DND-41 (cell line): ENCODE measurements at regions not wholly inside any gene's neighbourhood (a gene's known extent, or its start where the extent isn't known, plus 50 kb on each side); places are given as distances from the start of the nearest gene placed in this dataset.

ENCODE experiments used
- ATAC-seq: fragments of 200-7000 bp; cut with Tn5 transposase; 3 replicates; pipeline ENCODE4 v1.9.1; 2021; ENCODE audit warnings: low read depth; ENCODE audit not compliant: insufficient read depth
- DNase-seq: peaks from one replicate; pipeline ENCODE4 v3.0.0-alpha.2; 2020
- H2AFZ ChIP-seq: 2 replicates; pipeline ENCODE4 v1.6.0; 2012; ENCODE audit warnings: low read depth, low read length
- H3K27ac ChIP-seq: 2 replicates; pipeline ENCODE4 v1.5.1; 2012; ENCODE audit warnings: low read length, inconsistent platforms
- H3K27me3 ChIP-seq: fragments of 200-600 bp; sonication (generic); 2 replicates; pipeline ENCODE4 v1.6.0; 2012; ENCODE audit warnings: low read length, mild to moderate bottlenecking, inconsistent platforms; ENCODE audit not compliant: insufficient read depth, poor library complexity
- H3K36me3 ChIP-seq: 2 replicates; pipeline ENCODE4 v1.5.1; 2012; ENCODE audit warnings: low read length, inconsistent platforms; ENCODE audit not compliant: insufficient read depth
- H3K4me1 ChIP-seq: 2 replicates; pipeline ENCODE4 v1.5.1; 2012; ENCODE audit warnings: mild to moderate bottlenecking, low read length; ENCODE audit not compliant: insufficient read depth
- H3K4me2 ChIP-seq: 2 replicates; pipeline ENCODE4 v1.6.0; 2012; ENCODE audit warnings: mild to moderate bottlenecking, moderate library complexity, low read length, inconsistent platforms; ENCODE audit not compliant: insufficient read depth
- H3K4me3 ChIP-seq, 2 experiments: fragments of 200-600 bp in 1 of 2; shearing (Covaris generic) in 1 of 2; 2 replicates each; pipeline ENCODE4 v1.5.1; 2012 to 2016; ENCODE audit warnings: inconsistent platforms in 2 of 2, low read length in 2 of 2, mild to moderate bottlenecking in 2 of 2, low read depth in 1 of 2, moderate library complexity in 1 of 2
- H3K79me2 ChIP-seq: 2 replicates; pipeline ENCODE4 v1.6.0; 2012; ENCODE audit warnings: low read length, inconsistent platforms; ENCODE audit not compliant: insufficient read depth
- H3K9ac ChIP-seq: 2 replicates; pipeline ENCODE4 v1.6.0; 2012; ENCODE audit warnings: low read depth, mild to moderate bottlenecking, inconsistent platforms, low read length, moderate library complexity
- H3K9me3 ChIP-seq: 2 replicates; pipeline ENCODE4 v1.5.1; 2012; ENCODE audit warnings: low read length, moderate library complexity, mild to moderate bottlenecking, inconsistent platforms; ENCODE audit not compliant: insufficient read depth, severe bottlenecking
- H4K20me1 ChIP-seq: 2 replicates; pipeline ENCODE4 v1.6.0; 2012; ENCODE audit warnings: low read length; ENCODE audit not compliant: insufficient read depth
- EZH2 ChIP-seq: IDR thresholded peaks from 3 replicates; pipeline ENCODE4 v1.6.1; 2012; ENCODE audit warnings: borderline replicate concordance, low read depth, mild to moderate bottlenecking, moderate library complexity, low read length, inconsistent platforms; ENCODE audit not compliant: severe bottlenecking
- TF ChIP-seq, protein P1 (sequence below): IDR thresholded peaks from 2 replicates; pipeline ENCODE4 v1.5.1; 2012; ENCODE audit warnings: borderline replicate concordance, low read length, moderate library complexity, mild to moderate bottlenecking; ENCODE audit not compliant: poor library complexity, severe bottlenecking; ENCODE audit errors: extremely low read depth

DNA sequence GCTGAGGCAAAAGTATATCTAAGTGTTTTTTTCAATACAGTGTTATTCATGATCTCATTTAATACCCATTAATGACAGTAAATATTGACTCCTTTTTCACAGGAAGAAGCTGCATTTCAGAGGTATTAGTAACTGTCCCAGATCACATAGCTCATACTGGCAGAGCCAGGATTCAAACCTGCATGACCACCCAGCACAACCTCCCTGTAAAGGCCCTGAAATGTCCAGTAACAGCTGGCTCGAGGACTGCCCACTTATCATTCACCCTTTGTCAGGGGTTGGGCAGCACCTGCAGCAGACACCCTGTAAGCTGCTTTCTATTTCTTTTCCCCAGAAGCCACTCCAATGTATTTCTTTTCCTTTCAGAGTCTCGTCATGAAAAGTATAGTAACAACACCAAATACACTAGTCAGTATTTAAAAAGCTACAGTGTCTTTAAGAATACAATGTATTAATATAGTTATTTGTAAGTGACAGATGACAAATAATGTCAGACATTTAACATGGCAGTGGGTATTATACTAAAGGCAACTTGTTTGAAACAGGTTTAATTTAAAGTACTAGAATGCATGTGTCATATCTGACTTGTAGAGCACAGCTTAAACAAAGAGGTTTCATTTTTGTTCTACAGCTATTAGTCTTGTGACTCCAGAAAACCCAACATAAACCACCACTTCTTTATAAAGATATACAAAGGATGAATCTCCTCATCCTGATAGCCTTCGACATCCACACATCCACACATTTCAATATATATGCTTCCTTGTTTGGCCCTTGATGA, 841.6 kb upstream of the GJE1 start:
- Histone ChIP-seq H3K4me2 (no peak overlapping the region), H3K27ac (no peak overlapping the region), H3K9me3 (no peaks in the 10 kb centered on the region), H3K27me3 (no peaks in the 10 kb centered on the region), H3K4me1 (no peaks in the 10 kb centered on the region), H2AFZ (no peak overlapping the region), H3K9ac (no peak overlapping the region), H3K36me3 (no peaks in the 10 kb centered on the region), H4K20me1 (no peaks in the 10 kb centered on the region), H3K79me2 (no peaks in the 10 kb centered on the region), H3K4me3 (no peak overlapping the region)
- TF ChIP-seq, protein P1, sequence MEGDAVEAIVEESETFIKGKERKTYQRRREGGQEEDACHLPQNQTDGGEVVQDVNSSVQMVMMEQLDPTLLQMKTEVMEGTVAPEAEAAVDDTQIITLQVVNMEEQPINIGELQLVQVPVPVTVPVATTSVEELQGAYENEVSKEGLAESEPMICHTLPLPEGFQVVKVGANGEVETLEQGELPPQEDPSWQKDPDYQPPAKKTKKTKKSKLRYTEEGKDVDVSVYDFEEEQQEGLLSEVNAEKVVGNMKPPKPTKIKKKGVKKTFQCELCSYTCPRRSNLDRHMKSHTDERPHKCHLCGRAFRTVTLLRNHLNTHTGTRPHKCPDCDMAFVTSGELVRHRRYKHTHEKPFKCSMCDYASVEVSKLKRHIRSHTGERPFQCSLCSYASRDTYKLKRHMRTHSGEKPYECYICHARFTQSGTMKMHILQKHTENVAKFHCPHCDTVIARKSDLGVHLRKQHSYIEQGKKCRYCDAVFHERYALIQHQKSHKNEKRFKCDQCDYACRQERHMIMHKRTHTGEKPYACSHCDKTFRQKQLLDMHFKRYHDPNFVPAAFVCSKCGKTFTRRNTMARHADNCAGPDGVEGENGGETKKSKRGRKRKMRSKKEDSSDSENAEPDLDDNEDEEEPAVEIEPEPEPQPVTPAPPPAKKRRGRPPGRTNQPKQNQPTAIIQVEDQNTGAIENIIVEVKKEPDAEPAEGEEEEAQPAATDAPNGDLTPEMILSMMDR = no peak
- TF ChIP-seq EZH2 = no peak
- DNase-seq (no peak), ATAC-seq (no peak)

DNA sequence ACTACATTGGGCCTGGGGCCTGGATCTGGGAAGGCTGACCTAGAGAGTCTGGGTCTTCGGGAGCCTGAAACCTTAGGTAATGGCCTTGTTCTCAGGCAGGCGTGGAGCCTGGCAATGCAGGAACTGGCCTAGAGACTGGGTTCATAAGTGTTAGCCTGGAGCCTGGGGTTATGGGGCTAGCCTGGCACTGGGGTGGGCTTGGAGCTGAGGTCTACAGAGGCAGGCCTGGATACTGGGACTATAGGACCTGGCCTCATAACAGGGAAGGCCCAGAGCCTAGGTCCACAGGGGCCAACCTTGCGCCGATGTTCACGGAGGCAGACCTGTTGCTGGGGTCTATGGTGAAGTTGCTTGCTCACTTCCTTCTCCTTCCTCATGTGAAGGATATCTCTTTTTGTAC, 843.8 kb upstream of the GJE1 start:
- Histone ChIP-seq H3K27ac (no peak overlapping the region), H4K20me1 (no peaks in the 10 kb centered on the region), H2AFZ (no peak overlapping the region), H3K4me3 (no peak overlapping the region), H3K36me3 (no peaks in the 10 kb centered on the region), H3K9ac (no peak overlapping the region), H3K9me3 (no peaks in the 10 kb centered on the region), H3K79me2 (no peaks in the 10 kb centered on the region), H3K4me1 (no peaks in the 10 kb centered on the region), H3K4me2 (no peak overlapping the region), H3K27me3 (no peaks in the 10 kb centered on the region)
- DNase-seq (no peak), ATAC-seq (no peak)
- TF ChIP-seq, protein P1 = no peak
- no peak for TF ChIP-seq EZH2

DNA sequence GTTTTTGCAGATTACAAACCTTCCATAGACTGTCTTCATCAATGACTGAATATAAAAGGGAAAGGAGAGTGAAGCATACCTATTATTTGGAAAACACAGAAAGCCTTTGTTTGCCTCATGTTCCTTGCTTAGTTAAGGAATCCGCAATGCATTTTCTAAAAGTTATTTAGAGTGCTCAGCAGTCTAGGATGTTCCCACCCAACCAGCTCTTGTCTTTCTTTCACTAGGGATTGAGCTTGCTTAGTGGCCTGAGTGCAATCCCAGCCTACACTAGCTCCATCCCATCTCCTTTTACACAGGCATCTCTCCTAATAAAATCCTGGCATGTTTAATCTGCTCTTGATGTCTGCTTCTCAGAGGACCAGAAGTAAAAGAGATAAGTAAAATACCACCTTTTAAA, 850.5 kb upstream of the GJE1 start:
- DNase-seq (no peak), ATAC-seq (no peak)
- Histone ChIP-seq H3K27me3 (no peaks in the 10 kb centered on the region), H3K27ac (no peak overlapping the region), H3K79me2 (no peaks in the 10 kb centered on the region), H3K4me3 (no peak overlapping the region), H3K4me2 (no peak overlapping the region), H3K36me3 (no peaks in the 10 kb centered on the region), H4K20me1 (no peaks in the 10 kb centered on the region), H3K9me3 (no peaks in the 10 kb centered on the region), H3K4me1 (no peaks in the 10 kb centered on the region), H2AFZ (no peak overlapping the region), H3K9ac (no peak overlapping the region)
- TF ChIP-seq, protein P1 = no peak
- TF ChIP-seq EZH2 = no peak
